GM19328 (cell line): ENCODE measurements at regions not wholly inside any gene's neighbourhood (a gene's known extent, or its start where the extent isn't known, plus 50 kb on each side); places are given as distances from the start of the nearest gene placed in this dataset.

Experiments used
- ATAC-seq: cut with Tn5 transposase; IDR thresholded peaks from one replicate; pipeline ENCODE4 v1.9.1; 2021; ENCODE audit warnings: mild to moderate bottlenecking, moderate library complexity; ENCODE audit not compliant: unreplicated experiment

DNA sequence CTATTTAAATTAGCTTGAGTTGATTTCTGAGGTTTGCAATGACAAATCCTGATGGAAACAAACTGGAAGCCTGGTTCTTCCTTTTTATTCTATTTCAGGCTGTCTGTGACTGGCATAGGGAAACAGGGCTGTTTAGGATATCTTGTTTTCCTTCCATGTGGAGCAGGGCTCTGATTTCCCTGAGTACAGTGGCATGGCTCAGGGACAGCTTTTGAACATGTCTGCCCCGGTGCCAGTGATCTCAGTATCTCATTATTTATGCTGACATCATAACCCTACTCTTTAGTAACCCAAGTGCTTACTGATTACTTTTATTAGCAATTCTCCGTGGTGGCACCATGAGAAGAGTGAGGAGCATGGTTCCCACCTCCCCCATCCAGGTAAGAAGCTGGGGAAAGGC lies 720.3 kb downstream of the GALR1 start:
- no peak for ATAC-seq

GRCh38 chr18:77970814-77971213 lies 721.2 kb downstream of the GALR1 start:
- no peak for ATAC-seq

GRCh38 chr18:77973745-77974144 lies 724.1 kb downstream of the GALR1 start:
- ATAC-seq, result no peak

- no peak for ATAC-seq
Observed at GRCh38 chr18:77974329-77974728, 724.7 kb downstream of the GALR1 start.

DNA sequence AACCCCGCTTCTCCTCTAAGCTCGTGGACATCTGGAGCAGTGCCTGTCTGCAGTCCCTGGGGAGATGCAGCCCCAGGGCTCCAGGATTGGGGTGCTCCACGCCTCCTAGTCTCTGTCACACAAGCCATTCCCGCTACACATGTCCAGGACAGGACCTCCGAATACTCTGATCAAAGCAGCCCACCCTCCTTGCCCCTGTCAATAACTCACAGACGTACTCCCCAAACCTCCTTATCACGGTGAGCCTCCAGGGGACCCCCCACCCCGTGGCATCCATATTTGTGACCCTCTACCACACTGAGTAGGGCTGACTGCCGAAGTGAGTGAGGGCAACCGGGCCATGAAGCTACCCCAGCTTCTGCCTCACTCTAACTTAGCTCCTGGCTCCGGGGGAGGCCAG lies 727.7 kb downstream of the GALR1 start:
- ATAC-seq, result no peak

DNA sequence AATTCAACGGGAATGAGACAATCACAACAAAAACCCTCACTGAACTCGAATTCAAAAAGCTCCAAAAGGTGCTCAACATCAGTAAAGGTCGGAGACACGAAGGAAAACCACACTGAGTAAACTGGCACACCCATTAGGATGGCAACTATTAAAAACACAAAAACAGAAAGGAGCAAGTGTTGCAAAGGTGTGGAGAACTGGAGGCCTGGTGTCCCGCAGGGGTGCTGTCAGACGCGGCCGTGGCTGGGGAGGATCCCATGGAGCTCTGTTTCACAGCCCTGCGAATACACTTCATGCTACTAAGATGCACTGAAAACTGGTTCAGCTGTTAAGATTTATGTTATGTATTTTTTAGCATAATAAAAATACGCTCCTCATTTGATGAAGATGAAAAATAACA lies 730.6 kb downstream of the GALR1 start:
- ATAC-seq, result no peak

GRCh38 chr18:77981874-77982273 lies 732.2 kb downstream of the GALR1 start:
- ATAC-seq, result no peak

- no peak for ATAC-seq
Observed at GRCh38 chr18:77983270-77983669, 733.6 kb downstream of the GALR1 start.

- no peak for ATAC-seq
Observed at GRCh38 chr18:77984178-77984577, 734.5 kb downstream of the GALR1 start.

- ATAC-seq, result no peak
Observed at GRCh38 chr18:77984833-77985232, 735.2 kb downstream of the GALR1 start.

DNA sequence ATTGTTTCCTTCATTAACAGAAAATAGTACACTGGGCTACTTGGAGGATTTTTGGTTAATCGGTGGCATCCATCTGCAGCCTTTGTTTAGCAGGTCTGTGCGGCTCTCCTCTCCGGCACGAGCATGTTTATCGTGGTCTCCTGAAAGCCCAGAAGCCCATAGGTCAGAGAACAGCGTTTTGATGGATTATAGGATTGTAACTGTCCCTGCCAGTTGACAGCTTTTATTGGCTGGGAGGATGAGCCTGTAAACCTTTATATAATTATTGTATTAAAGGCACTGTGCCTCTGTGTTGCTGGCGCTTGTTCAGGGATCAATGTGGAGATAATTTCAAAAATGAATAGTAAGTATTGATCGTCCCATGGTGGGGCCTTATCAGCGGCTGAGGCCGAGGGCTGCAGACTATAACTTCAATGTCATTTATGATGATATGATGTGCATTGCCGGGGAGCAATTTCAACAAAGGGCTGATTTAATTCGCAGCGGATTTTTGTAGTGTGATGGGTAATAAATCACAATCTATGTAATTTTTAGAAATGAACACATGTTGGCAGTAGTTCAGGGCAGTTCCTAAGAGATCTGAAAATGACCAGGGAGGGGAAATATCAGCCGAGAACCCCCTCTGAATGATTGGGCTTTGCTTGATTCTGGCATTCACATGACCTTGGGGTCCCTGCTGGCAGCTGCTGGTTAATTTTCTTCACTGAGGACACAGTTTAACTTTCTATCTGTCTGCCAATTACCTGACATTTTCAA lies 736.1 kb downstream of the GALR1 start:
- no peak for ATAC-seq

DNA sequence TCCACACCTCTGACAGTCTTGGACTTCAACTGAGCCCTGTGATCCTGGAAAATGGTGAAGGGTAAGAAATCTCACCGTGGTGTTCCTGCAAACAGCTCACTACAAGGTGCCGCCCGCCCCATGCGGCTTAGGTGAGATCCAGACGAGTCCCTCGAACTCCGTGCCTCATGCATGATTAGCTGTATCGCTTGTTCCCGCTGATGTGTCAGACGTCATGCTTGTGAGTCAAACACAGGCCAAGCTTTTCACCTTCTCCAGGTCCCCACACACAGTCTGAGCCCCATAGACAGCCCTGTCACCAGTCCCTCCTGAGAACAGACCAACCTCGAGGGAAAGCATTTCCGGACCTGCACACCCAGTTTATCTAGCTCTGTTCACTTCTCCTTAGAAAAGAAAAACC lies 740.5 kb downstream of the GALR1 start:
- no peak for ATAC-seq

DNA sequence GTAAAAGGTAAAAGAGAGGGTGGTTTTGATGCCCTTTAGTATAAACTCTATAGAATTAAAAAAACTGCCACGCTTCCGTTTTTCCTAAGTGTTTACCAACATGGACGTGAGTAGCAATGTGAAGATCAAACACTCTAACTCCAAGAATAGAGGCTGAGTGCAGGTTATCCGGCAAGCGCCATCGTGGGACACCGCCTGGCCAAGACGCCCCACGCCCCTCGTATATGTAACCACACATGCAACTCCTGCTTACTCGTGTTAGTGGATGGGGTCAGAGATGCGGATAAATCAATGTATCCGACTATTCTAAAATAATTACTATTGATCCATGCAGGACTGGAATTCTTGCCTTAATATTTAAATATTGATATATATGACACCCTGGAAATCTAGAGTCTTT lies 741.3 kb downstream of the GALR1 start:
- ATAC-seq, result no peak

GRCh38 chr18:77992057-77992456 lies 742.4 kb downstream of the GALR1 start:
- no peak for ATAC-seq

DNA sequence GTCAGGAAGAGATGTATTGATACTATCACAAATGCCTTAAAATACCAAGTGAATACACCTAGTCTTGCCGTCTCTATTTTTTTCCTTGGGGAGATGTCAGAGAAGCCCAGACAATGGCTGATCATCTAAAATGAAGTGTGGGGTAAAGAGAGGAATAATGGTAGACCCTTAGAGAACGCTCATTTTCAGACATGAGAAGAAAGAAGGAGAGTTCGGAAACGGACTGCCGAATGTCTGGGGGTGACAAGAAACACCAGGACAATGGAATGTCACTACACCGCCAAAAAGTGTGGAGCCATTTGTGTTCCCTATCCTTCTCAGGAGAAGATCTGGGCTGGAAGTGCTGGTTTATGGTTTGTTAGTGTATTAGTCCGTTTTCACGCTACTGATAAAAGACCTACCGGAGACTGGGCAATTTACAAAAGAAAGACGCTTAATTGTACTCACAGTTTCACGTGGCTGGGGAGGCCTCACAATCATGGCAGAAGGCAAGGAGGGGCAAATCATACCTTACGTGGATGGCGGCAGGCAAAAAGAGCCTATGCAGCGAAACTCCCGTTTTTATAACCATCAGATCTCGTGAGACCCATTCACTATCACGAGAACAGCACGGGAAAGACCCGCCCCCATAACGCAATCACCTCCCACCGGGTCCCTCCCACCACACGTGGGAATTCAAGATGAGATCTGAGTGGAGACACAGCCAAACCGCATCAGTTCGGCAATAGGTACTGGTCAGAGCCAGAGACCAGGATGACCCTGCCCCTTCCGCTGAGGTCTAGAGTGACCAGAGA lies 743.7 kb downstream of the GALR1 start:
- no peak for ATAC-seq

- no peak for ATAC-seq
Observed at GRCh38 chr18:77995593-77995992, 745.9 kb downstream of the GALR1 start.

- ATAC-seq, result no peak
Observed at GRCh38 chr18:77996737-77997136, 747.1 kb downstream of the GALR1 start.

GRCh38 chr18:78001811-78002210 lies 752.2 kb downstream of the GALR1 start:
- no peak for ATAC-seq

DNA sequence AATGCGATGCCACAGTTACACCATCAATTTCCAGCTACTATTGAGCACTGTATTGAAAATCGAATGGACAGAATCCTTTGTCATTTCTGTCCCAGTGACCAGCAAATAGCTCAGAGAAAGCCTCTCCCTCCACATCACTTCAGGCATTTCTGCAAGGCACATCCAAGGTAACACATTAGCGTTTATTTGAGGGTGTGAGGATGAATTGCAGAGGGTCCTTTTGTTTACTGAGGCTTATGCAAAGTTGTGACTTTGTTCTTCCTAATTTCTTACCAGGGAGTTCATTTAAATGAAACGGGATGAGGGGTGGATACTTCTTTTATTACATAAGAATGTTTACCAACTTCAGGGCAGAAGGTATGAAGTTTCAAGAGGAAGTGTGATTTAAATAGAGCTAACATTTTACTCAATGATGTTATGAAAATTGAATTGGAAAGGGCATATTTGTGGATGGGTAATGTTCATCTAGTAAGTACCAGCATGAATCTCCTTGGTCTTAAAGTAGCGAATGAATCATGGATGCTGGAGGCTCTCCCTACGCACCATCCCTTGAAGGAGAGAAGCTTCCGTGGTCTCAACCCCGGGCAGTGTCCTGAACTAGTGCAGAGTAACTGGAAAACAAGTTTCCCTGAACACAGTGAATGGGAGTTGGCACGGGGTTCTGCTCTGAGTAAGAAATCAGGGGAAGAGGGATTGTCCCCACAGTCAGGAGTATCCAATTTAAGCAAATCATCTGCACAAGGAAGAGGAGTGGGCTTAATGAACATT lies 756.5 kb downstream of the GALR1 start:
- no peak for ATAC-seq

GRCh38 chr18:78006774-78007260 lies 757.2 kb downstream of the GALR1 start:
- no peak for ATAC-seq

- ATAC-seq, result no peak
Observed at GRCh38 chr18:78010363-78010762, 760.7 kb downstream of the GALR1 start.
